ENCODE measurements at regions not wholly inside any gene's neighbourhood (a gene's known extent, or its start where the extent isn't known, plus 50 kb on each side); places are given as distances from the start of the nearest gene placed in this dataset.
A peak's percentile ranks its signal among the peaks of the same experiment; 100 is the strongest.

- Histone ChIP-seq H3K27ac (replicated peaks in 1 of 4) (peak overlapping the region; percentile 78 to 87 (median 80)), H3K27me3 (no peaks in the 10 kb centered on the region), H3K4me3 (peak overlapping the region; percentile 35 to 48 (median 45)), H3K9me3 (no peaks in the 10 kb centered on the region), H3K4me1 (peaks cover 10 to 64% (median 60%) of the 10 kb centered on the region in 4 donors), H3K36me3 (no peaks in the 10 kb centered on the region)
- no peak for DNase-seq (ENCODE audit: extremely low spot score)
- TF ChIP-seq POLR2A (IDR thresholded peaks at IDR 0.05; ENCODE audit: low read depth) (no peak), CTCF (IDR thresholded peaks at IDR 0.05) (peak in 1 of 3 experiments; percentile 7), POLR2AphosphoS5 (IDR thresholded peaks at IDR 0.05) (peak; percentile 43 to 50), EP300 (IDR thresholded peaks at IDR 0.05) (no peak)
- 26% methylated on average over 5 of the region's 5 CpGs for WGBS
- intact Hi-C loops (cut with DNase I) = loop anchor here (10.0 kb wide), 1 partner anchor 338 kb away; no protein-coding TSS in a partner anchor
Observed at GRCh38 chr6:56693246-56693607, 50.5 kb upstream of the DST start.

GRCh38 chr6:56692523-56693245 is 50.0 kb upstream of the DST start:
- H3K4me1 ChIP-seq = peaks cover 10 to 66% (median 64%) of the 10 kb centered on the region in 4 donors
- peak overlapping the region; percentile 35 to 48 (median 45) for H3K4me3 ChIP-seq
- no peaks in the 10 kb centered on the region for H3K9me3 ChIP-seq
- DNase-seq (ENCODE audit: extremely low spot score) = no peak
- H3K27me3 ChIP-seq = no peaks in the 10 kb centered on the region
- no peak for TF ChIP-seq EP300 (IDR thresholded peaks at IDR 0.05)
- peak in 1 of 2 donors; percentile 51 for TF ChIP-seq POLR2AphosphoS5 (IDR thresholded peaks at IDR 0.05)
- intact Hi-C loops (cut with DNase I) = loop anchor here (10.0 kb wide), 1 partner anchor 338 kb away; no protein-coding TSS in a partner anchor
- 34% methylated on average over 8 of the region's 8 CpGs for WGBS
- peak overlapping the region; percentile 78 to 87 (median 80) for H3K27ac ChIP-seq (replicated peaks in 1 of 4)
- no peaks in the 10 kb centered on the region for H3K36me3 ChIP-seq
